ENCODE measurements at regions not wholly inside any gene's neighbourhood (a gene's known extent, or its start where the extent isn't known, plus 50 kb on each side); places are given as distances from the start of the nearest gene placed in this dataset.
"Not testable (repeated sequence)": the region's sequence is repeated elsewhere in the genome, so short reads cannot be mapped to it uniquely, and the experiment has no call there.

- DNase-seq (ENCODE audit: low spot score) = no peak
These were observed 850.5 kb downstream of the KCNA4 start for GRCh38 chr11:29166306-29166705.

GRCh38 chr11:29163231-29163630 is 853.6 kb downstream of the KCNA4 start:
- DNase-seq (ENCODE audit: low spot score) = no peak

GRCh38 chr11:29162491-29162890 is 854.3 kb downstream of the KCNA4 start:
- no peak for DNase-seq (ENCODE audit: low spot score)

- DNase-seq (ENCODE audit: low spot score) = no peak
These were observed 855.6 kb downstream of the KCNA4 start for GRCh38 chr11:29161191-29161590.

GRCh38 chr11:29159552-29160465 is 857.0 kb downstream of the KCNA4 start:
- DNase-seq (ENCODE audit: low spot score) = peak; percentile 48

GRCh38 chr11:29153078-29153477 is 863.8 kb downstream of the KCNA4 start:
- no peak for DNase-seq (ENCODE audit: low spot score)

- DNase-seq (ENCODE audit: low spot score) = not testable (repeated sequence)
These were observed 874.3 kb downstream of the KCNA4 start for GRCh38 chr11:29142573-29142972.

- DNase-seq (ENCODE audit: low spot score) = no peak
These were observed 881.3 kb downstream of the KCNA4 start for GRCh38 chr11:29135504-29135903.

- DNase-seq (ENCODE audit: low spot score) = no peak
These were observed 885.8 kb downstream of the KCNA4 start for GRCh38 chr11:29131055-29131454.

- no peak for DNase-seq (ENCODE audit: low spot score)
These were observed 887.0 kb downstream of the KCNA4 start for GRCh38 chr11:29129844-29130243.

GRCh38 chr11:29127461-29127860 is 889.4 kb downstream of the KCNA4 start:
- DNase-seq (ENCODE audit: low spot score) = no peak

GRCh38 chr11:29125606-29126005 is 891.2 kb downstream of the KCNA4 start:
- DNase-seq (ENCODE audit: low spot score) = no peak

- no peak for DNase-seq (ENCODE audit: low spot score)
These were observed 892.4 kb downstream of the KCNA4 start for GRCh38 chr11:29124470-29124869.

GRCh38 chr11:29119707-29120618 is 896.9 kb downstream of the KCNA4 start:
- no peak for DNase-seq (ENCODE audit: low spot score)

- DNase-seq (ENCODE audit: low spot score) = no peak
These were observed 897.7 kb downstream of the KCNA4 start for GRCh38 chr11:29119116-29119515.

- DNase-seq (ENCODE audit: low spot score) = no peak
These were observed 915.9 kb downstream of the KCNA4 start for GRCh38 chr11:29100967-29101366.

- no peak for DNase-seq (ENCODE audit: low spot score)
These were observed 921.0 kb downstream of the KCNA4 start for GRCh38 chr11:29095821-29096220.

GRCh38 chr11:29093416-29094120 is 923.3 kb downstream of the KCNA4 start:
- DNase-seq (ENCODE audit: low spot score) = no peak

GRCh38 chr11:29087200-29087812 is 929.5 kb downstream of the KCNA4 start:
- no peak for DNase-seq (ENCODE audit: low spot score)

GRCh38 chr11:29075726-29076125 is 941.1 kb downstream of the KCNA4 start:
- no peak for DNase-seq (ENCODE audit: low spot score)

- DNase-seq (ENCODE audit: low spot score) = no peak
These were observed 953.0 kb downstream of the KCNA4 start for GRCh38 chr11:29063630-29064361.

All from SK-N-DZ (cell line).